C4-2B (cell line): ENCODE measurements at regions not wholly inside any gene's neighbourhood (a gene's known extent, or its start where the extent isn't known, plus 50 kb on each side); places are given as distances from the start of the nearest gene placed in this dataset.

ENCODE experiments used
- ZFX ChIP-seq: fragments of 450-650 bp; IDR thresholded peaks from 2 replicates; pipeline ENCODE4 v1.6.1; 2017
- TF ChIP-seq, protein P1 (sequence below): fragments of 450-650 bp; conservative IDR thresholded peaks from 2 replicates; pipeline ENCODE4 v1.5.1; 2017; ENCODE audit warnings: mild to moderate bottlenecking

DNA sequence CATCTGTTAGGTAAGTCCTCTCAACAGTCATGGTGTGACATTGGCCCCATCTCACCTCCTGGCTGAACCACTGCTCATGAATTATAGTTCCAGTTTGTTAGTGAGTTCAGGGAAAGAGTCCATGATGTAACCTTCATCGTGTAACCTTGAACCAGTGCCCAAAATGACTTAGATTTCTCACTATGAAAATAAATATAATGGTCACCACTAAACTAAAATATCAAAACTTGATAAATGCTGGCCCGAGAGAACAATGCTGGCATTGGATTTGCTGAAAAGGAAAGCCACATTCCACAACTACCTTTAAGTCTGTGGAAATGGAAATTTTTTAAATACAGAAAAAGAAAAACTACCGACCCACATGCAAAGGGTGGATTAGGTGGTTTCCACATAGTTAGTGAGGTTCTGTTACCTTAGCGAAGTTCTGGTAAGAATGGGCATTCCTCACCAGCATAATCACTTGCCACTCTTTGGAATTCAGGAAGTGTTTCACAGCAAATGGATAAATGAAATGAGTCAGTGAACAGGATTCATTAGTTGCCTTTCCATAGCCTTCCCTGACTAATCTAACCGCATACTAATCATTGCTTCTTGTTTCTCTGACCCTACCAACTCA, 133.9 kb upstream of the CTAGE1 start:
- TF ChIP-seq, protein P1, sequence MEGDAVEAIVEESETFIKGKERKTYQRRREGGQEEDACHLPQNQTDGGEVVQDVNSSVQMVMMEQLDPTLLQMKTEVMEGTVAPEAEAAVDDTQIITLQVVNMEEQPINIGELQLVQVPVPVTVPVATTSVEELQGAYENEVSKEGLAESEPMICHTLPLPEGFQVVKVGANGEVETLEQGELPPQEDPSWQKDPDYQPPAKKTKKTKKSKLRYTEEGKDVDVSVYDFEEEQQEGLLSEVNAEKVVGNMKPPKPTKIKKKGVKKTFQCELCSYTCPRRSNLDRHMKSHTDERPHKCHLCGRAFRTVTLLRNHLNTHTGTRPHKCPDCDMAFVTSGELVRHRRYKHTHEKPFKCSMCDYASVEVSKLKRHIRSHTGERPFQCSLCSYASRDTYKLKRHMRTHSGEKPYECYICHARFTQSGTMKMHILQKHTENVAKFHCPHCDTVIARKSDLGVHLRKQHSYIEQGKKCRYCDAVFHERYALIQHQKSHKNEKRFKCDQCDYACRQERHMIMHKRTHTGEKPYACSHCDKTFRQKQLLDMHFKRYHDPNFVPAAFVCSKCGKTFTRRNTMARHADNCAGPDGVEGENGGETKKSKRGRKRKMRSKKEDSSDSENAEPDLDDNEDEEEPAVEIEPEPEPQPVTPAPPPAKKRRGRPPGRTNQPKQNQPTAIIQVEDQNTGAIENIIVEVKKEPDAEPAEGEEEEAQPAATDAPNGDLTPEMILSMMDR = no peak
- no peak for TF ChIP-seq ZFX
